ENCODE measurements at regions not wholly inside any gene's neighbourhood (a gene's known extent, or its start where the extent isn't known, plus 50 kb on each side); places are given as distances from the start of the nearest gene placed in this dataset.
A peak's percentile ranks its signal among the peaks of the same experiment; 100 is the strongest.
"Not testable (repeated sequence)": the region's sequence is repeated elsewhere in the genome, so short reads cannot be mapped to it uniquely, and the experiment has no call there.

DNA sequence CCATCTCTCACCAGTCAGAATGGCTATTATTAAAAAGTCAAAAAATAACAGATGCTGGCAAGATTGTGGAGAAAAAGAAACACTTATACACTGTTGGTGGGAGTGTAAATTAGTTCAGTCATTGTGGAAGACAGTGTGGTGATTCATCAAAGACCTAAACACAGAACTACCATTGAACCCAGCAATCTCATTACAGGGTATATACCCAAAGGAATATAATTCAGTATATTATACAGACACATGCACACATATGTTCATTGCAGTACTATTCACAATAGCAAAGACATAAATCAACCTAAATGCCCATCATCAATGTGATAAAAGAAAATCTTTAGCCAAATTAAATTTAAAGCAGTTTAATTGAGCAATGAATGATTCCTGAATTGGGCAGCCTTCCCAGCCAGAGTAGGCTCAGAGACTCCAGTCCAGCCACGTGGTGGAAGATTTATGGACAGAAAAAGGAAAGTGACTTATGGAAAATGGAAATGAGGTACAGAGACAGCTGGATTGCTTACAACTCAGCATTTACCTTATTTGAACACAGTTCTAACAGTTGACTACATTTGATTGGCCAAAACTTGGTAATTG, 377.1 kb upstream of the SLC39A10 start:
- peak; percentile 75 for DNase-seq

DNA sequence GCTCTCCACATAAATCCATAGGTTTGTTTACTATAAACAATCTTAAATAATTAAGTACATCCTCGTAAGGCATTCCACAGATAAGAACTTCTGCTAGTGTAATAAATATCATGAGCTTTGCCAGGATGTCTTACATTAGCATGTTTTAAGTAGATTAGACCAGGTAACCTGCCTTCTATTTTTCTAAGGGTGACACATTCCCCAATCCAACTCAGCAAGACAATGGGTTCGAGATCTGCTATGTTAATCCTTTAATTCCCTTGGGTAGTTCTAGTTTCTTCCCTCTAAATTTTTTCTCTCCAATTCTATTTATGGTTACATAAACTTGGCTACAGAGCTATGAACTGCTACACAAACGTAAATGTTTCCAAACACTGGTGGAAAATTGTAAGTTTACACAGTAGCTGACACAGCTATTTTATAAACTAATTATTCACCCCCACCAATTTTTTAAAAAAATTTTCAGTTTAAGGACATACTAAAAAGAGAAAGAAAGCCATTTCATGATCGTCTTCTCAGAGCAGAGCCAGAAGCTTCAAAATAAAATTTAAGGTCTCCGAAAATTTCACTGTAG, 386.5 kb upstream of the SLC39A10 start:
- no peak for DNase-seq

DNA sequence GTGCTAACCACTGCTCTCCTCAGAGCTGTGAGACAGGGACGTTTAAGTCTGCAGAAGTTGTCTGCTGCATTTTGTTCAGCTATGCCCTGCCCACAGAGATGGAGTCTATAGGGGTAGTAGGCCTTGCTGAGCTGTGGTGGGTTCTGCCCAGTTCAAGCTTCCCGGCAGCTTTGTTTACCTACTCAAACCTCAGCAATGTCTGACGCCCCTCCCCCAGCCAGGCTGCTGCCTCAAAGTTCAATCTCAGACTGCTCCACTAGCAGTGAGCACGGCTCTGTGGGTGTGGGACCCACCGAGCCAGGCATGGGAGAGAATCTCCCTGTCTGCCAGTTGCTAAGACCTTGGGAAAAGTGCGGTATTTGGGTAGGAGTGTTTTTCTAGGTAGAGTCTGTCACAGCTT, 387.8 kb upstream of the SLC39A10 start:
- DNase-seq: no peak

DNA sequence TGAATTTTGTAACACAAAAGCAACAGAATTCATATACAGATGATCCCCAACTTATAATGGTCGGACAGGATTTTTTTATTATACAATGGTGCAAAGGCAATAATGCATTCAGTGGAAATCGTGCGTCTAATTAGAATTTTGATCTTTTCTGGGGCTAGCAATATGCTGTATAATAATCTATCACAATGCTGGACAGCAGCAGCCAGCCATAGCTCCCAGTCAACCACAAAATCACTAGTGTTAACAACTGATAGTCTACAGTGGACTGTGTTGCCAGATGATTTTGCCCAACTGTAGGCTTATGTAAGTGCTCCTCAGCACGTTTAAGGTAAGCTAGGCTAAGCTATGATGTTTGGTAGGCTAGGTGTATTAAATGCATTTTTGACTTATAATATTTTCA, 399.0 kb upstream of the SLC39A10 start:
- no peak for DNase-seq

DNA sequence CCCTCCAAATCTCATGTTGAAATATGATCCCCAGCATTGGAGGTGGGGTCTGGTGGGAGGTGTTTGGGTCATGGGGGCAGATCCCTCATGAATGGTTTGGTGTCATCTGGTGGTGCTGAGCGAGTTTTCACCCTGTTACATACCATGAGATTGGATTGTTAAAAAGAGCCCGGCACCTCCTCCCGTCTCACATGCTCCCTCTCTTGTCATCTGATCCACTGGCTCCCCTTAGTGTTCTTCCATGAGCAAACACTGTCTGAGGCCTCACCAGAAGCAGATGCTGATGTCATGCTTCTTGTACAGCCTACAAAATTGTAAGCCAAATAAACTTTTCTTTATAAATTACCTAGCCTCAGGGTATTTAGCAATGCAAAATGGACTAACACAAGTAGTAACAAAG, 405.0 kb upstream of the SLC39A10 start:
- no peak for DNase-seq

DNA sequence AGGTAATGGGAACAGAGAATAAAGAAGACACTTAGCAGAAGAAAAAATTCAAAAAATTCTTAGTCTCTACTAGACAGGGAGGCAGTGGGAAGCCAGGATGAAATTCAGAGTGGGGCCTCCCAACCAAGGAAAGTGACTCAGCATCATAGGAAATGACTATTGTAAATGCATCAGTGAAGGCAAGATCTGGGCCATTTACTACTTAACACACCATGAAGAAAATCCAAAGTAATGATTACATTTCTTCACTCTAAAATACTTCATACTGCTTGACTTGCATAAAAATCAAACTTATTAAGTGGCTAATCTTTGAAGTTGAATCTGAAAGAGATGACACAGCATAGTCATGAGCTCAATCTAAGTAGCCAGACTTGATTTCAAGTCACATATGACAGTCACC, 405.8 kb upstream of the SLC39A10 start:
- no peak for DNase-seq

DNA sequence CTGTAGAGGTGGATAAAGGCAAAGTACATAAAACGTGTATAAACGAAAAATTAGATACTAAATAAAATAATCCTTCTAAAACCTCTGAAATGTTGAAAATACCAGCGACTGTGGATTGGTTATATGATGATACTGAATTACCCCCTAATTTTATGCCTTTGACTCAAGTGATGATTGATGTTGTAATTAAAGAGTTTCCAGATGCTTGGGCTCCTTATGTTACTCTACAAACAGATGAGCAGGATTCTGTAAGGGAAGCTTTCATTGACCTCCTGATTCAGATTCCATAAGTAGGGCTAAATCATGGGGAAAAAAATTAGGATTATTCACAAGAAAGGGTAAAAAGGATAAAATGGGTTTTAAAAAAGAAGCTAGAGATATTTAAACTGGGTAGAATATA, 418.2 kb upstream of the SLC39A10 start:
- DNase-seq: peak; percentile 70

DNA sequence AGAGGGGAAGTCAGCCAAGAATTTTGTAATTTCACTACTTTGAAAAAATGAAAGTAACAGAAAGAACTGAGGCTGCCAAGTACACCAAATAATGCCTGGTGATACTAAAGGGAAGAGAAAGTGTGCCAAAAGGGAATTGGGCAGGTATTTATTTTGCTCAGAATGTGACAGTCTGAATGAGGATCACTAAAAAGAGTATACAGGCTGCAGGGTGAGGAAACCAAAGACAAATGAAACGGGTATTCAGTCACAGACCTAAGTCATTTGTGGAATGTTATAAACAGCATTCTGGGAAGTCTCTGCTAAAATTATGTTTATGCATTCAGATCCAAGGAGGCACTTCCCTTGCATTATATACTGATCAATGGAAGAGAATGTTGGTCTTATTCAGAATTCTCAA, 418.6 kb upstream of the SLC39A10 start:
- DNase-seq: no peak

DNA sequence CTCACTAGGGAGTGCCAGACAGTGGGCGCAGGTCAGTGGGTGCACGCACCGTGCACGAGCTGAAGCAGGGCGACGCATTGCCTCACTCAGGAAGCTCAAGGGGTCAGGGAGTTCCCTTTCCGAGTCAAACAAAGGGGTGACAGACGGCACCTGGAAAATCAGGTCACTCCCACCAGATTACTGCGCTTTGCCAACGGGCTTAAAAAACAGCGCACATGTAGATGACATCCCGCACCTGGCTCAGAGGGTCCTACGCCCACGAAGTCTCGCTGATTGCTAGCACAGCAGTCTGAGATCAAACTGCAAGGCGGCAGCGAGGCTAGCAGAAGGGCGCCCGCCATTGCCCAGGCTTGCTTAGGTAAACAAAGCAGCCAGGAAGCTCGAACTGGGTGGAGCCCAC, 428.5 kb upstream of the SLC39A10 start:
- not testable (repeated sequence) for DNase-seq

DNA sequence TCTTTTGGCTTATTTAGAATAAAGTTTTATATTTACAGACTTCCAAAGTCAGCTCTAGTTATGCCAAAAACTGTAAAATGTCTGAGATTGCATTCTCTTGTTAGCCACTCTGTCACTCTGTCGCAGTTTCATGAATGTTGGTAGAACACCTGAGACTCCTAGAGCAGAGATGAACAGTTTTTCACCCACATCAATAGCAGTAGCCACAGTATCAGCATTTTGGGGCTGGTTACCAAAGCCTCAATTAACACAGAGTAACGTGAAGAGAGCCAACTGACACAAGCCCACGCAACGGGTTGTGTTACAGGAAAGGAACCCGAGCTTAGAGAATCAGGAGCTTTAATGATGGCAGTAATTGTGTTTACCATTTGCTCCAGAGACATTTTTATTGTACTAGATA, 443.0 kb upstream of the SLC39A10 start:
- no peak for DNase-seq

DNA sequence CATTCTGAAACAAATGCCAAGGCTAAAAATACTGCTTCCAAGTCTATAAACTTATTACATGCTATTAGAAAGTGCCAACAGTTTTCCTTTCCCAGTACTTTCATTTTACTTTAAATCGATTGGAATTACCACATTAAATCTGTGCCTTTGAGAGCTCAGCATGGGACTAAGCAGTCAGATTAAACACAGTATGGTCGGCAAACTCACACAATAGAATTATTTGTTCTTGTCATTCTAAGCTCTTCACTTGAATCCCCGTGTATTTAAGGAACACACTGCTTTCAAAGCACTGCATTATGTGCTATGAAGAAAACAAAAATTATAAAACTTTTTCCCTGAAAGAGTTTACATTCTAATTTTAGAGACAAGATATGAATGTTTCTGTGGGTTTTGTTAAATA, 444.4 kb upstream of the SLC39A10 start:
- DNase-seq: no peak

DNA sequence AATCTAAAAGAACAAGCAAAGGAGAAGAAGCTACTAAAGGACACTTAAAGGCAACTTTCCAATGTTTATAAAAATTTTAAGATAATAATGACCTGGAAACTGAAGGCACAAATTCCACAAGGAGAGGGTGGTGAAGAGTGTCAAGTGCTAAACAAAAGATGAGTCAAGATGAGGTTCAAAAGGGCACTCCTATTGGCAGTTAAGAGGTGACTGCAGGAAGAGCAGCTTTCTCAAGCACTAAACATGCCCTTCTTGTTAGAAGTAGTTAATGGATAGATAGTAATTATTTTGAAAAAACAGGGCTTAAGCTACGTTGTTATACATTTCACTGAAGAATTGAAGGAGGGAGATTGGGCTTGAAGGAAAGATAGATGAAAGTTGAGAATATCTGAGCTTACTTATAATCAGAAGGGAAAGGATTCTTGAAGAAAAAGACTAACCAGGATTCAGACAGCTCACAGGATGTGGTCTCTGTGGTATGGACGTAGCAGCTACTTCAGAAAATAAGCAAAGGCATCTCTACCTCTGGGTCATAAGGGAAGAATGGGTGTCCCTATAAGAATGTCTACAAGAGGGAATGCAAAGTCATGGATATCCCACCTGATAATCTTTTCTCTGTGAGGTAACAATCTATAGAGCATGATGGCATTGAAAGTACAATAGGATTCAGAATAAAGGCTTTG, 454.7 kb upstream of the SLC39A10 start:
- DNase-seq: no peak

DNA sequence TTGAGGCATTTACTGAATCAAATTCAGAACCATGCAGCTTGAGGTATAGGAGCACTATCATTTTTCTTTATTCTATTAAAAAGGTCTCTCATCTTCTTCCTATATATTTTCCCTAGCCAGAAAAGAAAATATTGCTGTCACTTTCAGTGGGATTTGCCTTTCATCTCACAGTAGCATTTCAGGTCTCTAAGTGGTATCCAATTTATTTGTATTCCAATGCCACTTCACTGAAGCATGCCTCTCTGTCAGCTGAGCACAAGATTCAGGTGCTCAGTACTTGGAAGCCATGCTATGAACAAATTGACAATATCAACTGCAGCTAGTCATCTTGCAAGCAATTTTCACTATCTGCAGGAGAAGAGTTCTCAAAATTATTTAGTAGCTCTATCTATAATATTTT, 457.2 kb upstream of the SLC39A10 start:
- no peak for DNase-seq

DNA sequence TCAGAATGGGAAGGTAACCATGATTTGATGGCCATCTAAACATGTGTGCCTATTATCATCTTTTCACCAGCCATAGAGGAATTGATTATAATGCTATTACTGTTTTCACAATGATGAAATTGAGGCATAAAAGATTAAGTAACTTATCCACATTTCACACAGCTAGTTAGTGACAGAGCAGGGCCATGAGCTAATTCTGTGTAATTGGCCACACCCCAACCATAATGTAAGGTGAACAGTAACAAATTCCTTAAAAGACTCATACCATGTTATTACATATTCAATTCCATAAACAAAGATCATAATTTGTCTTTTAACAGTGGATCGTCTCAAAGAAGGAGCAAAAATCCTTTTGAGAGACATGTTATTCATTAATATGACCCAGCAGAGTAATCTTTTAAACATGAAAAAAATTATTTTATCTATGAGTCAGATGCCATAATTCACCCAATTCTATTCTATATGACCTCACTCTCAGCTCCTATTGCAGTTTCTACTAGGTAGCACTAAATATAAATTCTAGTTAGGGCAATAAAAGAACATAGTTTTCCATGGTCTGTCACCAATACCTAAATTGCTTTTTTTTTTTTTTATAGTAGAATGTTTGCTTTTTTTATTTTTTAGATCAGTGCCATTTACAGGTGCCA, 475.8 kb upstream of the SLC39A10 start:
- DNase-seq: no peak

DNA sequence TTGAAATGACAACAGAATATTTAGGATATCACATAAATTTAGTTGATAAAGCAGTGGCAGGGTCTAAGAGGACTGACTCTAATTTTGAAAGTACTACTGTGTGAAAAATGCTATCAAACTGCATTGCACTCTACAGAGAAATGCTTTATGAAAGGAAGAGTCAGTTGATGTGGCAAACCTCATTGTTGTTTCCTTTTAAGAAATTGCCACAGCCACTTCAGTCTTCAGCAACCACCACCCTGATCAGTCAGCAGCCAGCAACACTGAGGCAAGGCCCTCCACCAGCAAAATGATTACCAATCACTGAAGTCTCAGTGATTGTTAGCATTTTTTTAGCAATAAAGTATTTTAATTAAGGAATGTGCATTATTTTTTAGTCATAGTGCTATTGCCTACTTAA, 488.7 kb upstream of the SLC39A10 start:
- DNase-seq: no peak

DNA sequence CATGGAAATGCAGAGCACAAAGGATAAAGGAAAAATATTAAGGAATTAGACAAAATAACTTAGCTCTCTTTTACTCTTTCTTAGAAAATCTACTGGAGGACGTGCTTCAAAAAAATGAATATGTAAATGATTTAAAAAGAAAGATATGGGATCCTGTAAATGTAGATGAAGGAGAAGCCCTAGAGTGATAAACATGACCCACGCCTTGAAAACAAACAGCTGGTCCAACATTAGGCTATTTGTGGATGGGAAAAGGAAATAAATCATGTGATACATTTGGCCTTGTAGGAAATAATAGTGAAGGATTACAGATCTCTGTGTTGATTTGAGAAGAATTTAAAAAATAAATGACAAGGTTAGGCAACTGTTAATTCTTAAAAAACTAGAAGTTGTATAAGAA, 492.1 kb upstream of the SLC39A10 start:
- DNase-seq: no peak

DNA sequence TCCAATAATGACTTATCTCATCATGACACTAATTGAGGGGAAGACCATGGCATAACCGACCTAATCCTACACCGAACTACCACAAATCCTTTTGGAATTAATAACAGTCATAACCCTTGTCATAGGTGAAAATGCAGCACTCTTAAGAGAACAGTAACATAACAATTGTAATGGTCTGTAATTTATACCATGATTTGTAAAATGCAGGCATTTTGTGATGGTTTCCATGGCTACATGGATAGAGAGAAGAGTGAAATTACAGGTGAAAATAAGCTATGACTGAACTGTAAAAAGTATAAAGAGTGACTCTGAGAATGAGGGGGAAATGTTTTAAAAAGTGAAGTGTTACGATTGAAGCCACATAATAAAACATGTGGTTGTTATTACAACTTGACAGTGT, 494.1 kb upstream of the SLC39A10 start:
- DNase-seq: no peak

DNA sequence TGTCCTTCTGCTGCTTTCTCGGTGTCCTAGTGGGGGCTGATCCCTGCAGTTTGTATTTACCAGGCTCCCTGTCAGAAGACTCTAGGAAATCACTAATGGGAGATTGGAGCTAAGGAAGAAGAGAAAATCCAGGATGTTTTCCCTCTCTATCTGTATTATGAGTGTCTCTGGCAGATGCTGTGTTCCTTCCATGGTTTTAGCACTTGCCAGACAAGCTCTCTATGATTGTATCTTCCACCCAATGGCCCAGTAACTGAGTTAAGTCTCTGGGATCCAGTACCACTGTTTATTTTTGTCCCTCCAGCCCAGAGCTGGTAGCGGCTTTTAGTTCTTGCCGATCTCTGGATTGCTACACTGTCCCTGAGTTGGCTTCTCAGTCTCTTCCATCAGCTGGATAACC, 494.8 kb upstream of the SLC39A10 start:
- no peak for DNase-seq

DNA sequence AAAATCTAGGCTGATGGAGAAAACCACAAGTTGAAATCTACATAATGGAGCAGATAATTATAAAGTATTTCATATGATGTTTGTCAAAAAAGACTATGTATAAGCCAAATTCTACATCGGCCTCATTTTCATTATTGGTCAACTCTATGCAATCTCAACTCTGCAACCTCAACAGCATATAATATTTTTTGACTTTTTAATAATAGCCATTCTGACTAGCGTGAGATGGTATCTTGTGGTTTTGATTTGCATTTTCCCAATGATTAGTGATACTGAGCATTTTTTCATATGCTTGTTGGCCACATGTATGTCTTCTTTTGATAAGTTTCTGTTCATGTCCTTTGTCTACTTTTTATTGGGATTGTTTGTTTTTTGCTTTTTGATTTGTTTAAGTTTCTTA, 496.1 kb upstream of the SLC39A10 start:
- no peak for DNase-seq

DNA sequence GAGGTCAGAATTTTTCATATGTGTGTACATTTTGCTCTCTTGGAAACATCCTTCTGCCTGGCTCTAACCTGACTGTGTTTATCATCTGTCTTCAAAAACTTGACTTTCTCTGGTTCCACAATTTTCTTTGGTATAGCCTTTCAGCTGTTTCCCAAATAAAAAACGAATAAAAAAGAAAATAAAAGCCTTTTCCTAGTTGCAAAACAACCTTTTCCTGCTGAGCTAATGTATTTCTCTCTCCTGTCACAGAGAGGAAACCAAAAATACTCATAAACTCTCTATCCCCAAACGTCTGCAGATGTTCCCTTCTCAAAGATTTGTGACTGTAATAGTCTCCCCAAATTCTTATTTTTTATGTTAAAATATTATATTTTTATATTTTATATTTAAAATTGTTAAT, 505.3 kb upstream of the SLC39A10 start:
- no peak for DNase-seq

DNA sequence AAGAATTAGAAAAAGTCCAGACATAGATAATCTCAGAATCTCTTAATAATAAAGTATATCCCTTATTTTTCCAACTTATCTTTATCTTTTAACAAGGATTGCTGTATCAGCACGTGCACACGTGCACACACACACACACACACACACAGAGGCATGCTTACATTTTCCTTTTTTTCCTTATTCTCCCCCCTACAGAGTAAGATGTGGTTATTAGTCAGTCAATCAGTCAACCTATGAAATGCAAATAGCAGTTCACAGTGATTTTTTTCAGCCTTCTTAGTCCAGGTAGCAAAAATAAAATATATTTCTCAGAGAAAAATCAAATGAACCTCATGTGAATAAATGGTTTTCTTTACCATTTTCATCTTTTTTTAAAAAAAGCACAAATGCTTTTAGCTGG, 506.2 kb upstream of the SLC39A10 start:
- DNase-seq: no peak

DNA sequence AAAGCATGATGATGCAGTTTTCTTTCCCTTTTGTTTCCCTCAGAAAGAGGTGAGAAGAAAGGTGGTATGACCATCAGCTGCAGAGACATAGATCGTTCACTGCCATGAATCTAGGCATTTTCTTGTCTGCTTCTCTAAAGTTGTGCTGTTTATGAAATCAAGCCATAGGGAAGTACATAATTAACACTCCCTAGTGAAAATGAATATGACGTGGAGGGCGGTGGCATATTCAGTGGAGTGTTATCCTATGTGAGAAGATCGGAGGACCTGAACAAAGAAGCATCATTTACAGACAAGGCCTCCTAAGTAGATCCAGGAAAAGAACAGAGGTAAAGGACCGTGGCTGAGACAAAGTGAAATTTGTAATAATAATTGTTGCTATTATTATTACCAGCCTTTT, 509.0 kb upstream of the SLC39A10 start:
- DNase-seq: no peak

DNA sequence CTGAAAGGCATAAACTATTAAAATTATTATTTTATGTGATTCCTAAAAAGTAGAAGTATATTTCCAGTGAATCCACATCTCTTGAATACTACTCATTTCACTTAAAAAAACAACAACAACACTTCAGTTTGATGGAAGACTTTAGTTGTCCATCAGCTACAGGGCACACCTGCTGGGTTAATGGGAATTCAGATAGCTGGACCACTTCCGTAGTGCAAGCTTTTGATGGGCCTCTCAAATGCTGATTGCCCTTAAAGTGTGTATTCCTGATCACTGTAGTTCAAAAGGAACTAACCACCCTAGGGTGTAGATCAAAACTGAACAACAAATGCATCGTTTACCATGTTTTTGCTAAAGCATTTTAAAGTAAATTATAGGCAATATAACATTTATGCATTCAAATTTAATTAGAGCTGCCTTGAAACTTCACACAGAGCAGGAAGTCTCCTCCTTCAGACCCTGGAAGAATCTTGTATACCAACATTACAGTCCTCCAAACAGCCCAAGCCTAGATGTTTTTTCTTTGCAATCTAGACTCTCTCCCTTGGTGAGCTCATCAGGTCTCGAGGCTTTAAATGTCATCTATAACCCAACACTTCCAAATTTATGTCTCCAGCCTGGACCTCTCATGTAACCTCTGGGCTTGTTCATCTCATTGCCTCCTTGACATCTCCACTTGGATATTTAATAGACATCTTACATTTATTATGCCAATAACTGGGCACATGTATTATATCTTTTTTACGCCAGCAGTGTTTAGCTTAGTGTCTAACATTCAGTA, 510.1 kb upstream of the SLC39A10 start:
- no peak for DNase-seq

DNA sequence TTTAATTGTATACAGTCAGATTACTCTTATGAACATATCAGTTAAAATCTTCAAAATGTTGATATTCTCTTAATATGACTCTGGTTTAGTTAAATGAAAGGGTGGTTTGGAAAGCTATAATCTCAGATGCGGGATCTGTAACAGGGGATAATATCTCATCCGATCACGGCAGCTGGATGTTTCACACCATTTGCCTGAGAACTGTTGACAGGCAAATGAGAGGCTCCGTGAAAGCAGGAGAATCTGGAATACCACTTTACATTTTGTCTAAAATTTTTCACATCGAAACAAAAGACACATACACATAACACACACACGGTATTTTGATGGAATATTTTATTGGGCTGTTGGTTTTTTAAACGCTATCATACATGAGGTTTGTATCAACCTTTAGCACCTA, 518.6 kb upstream of the SLC39A10 start:
- no peak for DNase-seq

All from NCI-H1694 treated with DMSO at 0.1 percent for 48 hours (cell line).